Dedifferentiated amniotic fluid mesenchymal stem cell (primary cell): ENCODE measurements at regions not wholly inside any gene's neighbourhood (a gene's known extent, or its start where the extent isn't known, plus 50 kb on each side); places are given as distances from the start of the nearest gene placed in this dataset.

Experiments
- DNase-seq: peaks from one replicate; pipeline ENCODE4 v3.0.0-alpha.2; 2016; ENCODE audit errors: extremely low spot score

DNA sequence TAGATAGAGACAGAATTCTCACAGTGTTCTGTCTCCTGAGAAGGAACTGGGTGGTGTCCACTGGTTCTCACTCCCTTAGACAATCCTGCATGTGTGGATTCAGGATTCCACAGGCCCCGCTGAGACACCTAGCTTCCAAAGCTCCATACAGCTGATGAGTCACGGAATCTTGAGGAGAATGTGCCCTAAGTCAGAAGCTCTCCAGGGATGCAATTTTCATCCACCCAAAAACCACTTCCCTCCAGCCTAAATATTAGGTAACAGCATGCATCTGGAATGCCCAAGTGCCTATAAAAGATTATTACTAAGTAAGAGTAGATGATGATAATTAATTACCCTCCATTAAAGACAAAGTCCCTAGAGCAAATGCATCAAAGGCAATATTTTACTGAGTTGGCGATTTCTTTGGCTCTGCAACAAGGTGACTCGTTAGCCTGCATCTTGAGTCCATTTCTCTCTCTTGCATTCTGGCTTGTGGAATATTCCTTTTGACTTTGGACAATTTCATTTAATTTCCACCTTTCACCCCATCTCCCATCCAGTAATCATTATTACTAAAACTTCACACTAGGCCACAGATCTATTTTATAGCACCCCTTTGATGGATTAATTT, 475.1 kb downstream of the TNS1 start:
- DNase-seq, result peak; percentile 49

GRCh38 chr2:217525076-217525475, 477.7 kb downstream of the TNS1 start:
- no peak for DNase-seq

DNA sequence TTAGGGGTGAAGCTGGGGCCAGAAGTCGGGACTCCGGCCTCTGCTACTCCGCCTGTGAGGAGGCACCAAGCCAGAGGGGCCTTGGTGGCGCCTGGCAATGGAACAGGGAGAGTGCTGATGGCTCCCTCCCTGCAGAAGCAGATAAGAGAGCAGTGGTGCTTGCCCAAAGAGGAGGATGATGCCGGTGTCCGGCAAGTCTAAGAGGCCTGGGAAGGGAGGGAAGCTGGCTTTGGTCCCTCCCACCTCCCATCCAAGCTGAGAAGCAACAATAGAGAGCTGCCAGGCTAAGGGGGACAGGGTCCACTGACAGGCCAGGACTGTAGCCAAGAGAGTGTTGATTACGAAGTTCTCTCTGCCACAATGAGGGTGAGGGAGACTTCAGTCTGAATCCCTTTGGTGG, 479.5 kb downstream of the TNS1 start:
- no peak for DNase-seq

- peak; percentile 20 for DNase-seq
These were observed 481.0 kb downstream of the TNS1 start for GRCh38 chr2:217521820-217522219.

GRCh38 chr2:217520356-217521010, 482.3 kb downstream of the TNS1 start:
- DNase-seq, result peak; percentile 28

- DNase-seq, result no peak
These were observed 485.4 kb downstream of the TNS1 start for GRCh38 chr2:217517402-217517801.

GRCh38 chr2:217515615-217516309, 487.0 kb downstream of the TNS1 start:
- no peak for DNase-seq

DNA sequence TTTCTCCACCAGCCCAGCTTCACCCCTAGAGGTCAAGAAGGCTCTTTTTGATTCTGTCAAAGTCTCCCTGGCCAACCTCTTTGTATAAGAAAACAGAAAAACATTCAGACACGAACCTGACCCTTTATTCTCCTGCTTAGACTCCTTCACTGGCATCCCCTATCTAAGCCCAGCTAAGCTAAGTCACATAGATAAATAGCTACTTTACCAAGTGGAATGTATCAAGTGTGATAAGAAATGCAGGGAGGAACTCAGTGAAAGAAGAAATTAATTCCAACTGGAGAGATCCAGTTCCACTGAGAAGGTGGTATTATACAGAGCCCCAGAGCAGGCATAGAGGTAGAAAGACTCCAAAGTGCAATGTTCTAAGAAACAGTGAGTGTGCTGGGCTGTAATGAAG, 489.5 kb downstream of the TNS1 start:
- no peak for DNase-seq

- no peak for DNase-seq
These were observed 490.1 kb downstream of the TNS1 start for GRCh38 chr2:217512728-217513127.

DNA sequence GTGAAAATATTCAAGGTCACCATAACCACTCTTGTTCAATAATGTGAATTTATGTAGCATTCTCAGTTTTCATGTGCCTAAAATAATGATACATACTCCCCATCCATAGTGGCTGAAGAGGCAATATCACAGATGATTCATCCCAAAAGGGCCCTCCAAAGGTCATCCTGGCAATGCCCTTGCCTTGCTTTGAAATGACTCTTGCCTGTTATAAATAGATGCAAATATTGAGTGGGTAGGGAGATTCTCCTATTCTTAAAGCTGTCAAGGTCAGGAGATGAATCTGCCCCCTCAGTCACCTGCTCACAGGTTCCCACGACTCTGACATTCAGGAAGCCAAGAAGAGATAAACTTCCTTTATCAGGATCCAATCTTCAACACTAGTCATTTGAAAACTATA, 490.5 kb downstream of the TNS1 start:
- no peak for DNase-seq

GRCh38 chr2:217511850-217512249, 490.9 kb downstream of the TNS1 start:
- DNase-seq, result no peak

- DNase-seq, result peak; percentile 93
These were observed 492.0 kb downstream of the TNS1 start for GRCh38 chr2:217510771-217511291.

DNA sequence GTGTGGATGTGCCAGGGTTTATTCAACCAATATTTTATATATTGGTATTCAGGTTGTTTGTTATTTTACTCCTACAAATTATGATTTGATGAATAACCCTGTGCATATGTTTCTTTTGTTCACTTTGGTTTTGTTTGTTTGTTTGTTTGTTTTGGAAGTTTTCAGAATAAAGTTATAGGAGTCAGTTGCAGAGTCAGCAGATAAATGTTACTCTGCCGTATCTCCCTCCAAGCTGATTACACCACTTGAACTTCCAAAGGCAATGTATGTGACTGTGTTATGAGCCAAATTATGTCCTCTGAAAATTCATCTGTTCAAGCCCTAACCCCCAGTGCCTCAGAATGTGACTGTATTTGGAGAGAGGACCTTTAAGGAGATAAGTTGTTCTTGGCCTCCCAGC, 497.5 kb downstream of the TNS1 start:
- no peak for DNase-seq

GRCh38 chr2:217501887-217502286, 500.9 kb downstream of the TNS1 start:
- DNase-seq, result no peak

DNA sequence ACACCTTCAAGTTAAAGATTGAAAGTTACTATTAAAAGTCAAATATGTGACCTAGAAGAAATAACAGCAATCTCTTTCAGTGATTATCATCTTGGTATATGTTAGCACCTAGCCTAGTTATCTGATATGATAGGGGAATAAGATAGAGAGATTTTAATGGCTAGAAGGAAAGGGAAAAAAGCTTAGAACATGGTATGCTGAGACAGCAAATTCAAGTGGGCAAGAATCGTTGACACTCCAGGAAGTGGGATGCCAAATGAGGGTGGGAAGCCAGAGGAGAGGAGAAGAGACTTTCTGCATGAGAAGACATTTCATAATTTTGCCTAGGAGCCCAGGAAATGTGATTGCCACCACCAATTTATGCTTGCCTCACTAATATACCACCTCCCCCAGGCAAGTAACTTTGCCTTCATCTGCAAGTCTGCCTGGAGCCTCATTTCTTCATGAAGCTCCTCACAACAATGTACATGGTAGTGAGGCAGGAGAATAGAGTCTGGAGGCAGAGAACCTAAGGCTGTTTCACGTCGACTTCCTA, 504.9 kb downstream of the TNS1 start:
- DNase-seq, result no peak

DNA sequence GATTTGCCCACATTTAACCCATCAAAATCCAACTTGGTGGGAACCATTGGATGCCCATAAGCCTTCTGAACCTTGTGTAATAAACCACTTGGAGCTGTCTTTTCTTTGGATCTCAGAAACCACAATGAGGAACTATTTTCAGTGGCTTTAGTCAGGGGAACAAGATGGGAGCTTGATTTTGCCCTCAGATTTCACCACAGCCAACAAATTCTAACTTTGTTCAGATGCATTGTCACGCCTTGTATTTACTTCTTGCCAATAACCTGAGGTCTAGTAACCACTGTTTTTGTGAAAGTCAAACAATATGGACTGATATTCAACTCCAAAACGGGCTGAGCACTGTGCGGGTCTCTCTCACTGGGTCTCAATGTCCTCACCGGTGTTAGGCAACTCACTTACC, 508.2 kb downstream of the TNS1 start:
- DNase-seq, result no peak

DNA sequence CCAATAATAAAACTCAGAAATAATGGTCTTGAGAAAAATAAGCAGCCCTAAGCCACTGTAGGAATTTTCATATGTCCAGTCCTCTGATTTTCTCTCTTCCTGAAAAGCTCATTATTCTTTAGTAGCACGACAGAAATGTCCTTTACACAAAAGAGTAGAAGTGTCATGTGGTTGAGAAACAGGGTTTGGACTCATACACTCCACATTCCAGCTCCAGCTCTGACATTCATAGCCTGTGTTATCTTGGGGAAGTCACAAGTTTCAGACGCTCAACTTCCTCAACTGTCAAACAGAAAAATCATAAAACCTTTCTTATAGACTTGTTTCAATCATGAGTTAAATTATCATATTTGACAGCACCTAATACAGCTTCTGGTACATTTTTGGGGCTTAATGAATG, 511.5 kb downstream of the TNS1 start:
- DNase-seq, result no peak

DNA sequence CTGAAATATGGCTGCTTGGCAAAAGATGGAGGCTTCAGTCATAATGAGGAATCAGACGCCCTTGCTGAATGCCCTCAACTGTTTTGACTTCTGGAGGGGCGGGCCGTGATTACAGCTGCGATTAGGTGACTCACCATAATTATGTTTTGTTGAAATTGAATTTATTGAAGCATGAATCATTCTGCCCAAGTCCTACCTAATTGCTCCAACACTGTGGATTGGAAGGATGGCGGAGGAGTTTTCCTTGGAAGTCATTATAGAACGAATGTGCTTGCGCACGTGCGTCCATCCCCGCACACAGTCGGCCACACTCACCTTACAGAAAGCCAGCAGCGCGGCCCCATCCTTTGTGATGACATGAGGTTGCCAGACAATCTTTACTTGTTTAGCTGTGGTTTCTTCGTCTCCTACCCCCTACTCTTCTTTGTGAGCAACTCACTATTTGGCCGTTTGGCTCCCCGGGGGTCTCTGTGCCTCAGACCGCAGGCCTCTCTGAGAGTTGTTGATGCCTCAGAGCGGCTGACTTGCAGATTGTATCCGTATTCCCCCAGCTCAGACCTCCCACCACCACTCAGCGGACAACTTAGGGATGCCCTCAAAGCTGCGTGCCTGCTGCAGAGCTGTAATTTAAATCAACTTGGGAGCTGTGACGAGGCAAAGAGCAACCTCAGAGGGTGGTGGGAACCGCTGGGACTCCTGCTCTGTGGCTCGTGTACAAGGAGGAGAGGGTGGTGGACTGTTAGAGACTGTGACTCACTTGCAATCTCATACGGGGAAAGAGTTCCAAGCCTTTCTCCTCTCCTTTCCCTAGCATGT, 513.4 kb downstream of the TNS1 start:
- no peak for DNase-seq

- DNase-seq, result no peak
These were observed 518.7 kb downstream of the TNS1 start for GRCh38 chr2:217484046-217484445.

DNA sequence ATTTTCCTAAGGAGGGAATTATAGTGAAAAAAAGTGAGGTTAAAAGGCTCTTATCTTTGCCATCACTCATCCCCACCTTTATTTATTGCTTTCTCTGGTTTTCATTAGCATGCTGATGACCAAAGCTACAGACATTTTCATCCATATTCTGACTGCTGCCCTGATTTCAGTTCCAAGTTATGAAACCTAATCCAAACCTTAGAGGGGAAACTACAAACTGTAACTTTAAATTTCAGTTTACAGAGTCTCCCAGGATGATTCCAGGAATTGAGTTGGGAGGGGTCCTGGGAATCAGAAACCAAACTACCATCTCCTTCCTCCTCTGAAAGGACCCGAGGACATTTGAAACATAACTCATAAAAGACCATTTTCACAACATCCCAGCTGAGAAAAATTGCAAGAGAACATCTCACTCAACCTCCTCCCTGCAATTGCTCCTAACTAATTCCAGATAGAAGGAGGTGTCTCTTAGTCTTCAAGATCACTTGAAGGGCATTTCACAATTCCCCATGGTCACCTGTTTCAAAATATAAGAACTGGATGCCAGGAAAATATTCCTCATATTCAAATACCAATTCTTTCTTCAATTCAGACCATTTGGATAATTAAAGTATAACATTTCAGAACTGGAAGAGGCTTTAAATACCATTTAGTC, 520.6 kb downstream of the TNS1 start:
- DNase-seq, result peak; percentile 18

DNA sequence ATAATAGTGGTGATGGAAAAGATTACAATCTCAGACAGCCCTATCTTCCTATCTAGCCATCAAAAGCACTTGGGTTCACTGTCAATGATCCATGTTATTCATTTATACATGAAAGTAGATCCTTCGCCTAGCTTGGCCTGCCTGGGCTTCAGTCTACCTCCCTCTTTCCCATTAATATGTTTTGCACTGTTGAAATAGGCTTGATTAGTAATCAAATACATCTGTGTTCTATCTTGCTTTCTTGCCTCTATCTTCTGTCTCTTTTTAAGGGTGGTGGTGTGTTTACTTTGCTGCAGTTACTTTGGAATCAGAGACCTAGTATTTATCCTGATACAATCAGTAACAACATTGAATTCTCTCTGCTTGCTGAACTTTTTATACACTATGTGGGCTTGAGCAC, 521.2 kb downstream of the TNS1 start:
- DNase-seq, result no peak
